Mesenchymal stem cell (in vitro differentiated cells and primary cell): ENCODE measurements at regions not wholly inside any gene's neighbourhood (a gene's known extent, or its start where the extent isn't known, plus 50 kb on each side); places are given as distances from the start of the nearest gene placed in this dataset.

Experiments
- DNase-seq: peaks from one replicate; pipeline ENCODE4 v3.0.0-alpha.2; 2013
- H2AFZ ChIP-seq: one replicate; pipeline ENCODE4 v1.6.1; 2013; ENCODE audit warnings: low read depth, mild to moderate bottlenecking, control low read depth, inconsistent platforms, low read length, moderate library complexity
- H2AK5ac ChIP-seq: 2 replicates; pipeline ENCODE4 v1.6.1; 2013; ENCODE audit warnings: low read length, moderate library complexity, mild to moderate bottlenecking, inconsistent platforms; ENCODE audit not compliant: severe bottlenecking
- H2BK120ac ChIP-seq: one replicate; pipeline ENCODE4 v1.6.1; 2013; ENCODE audit warnings: low read depth, mild to moderate bottlenecking, inconsistent platforms, low read length, moderate library complexity
- H2BK12ac ChIP-seq, 2 experiments: one replicate each; pipeline ENCODE4 v1.6.1; 2013; ENCODE audit warnings: inconsistent platforms in 2 of 2, low read length in 2 of 2, mild to moderate bottlenecking in 2 of 2, moderate library complexity in 2 of 2, control low read depth in 1 of 2
- H2BK15ac ChIP-seq: one replicate; pipeline ENCODE4 v1.6.1; 2013; ENCODE audit warnings: mild to moderate bottlenecking, low read depth, inconsistent platforms; ENCODE audit not compliant: poor library complexity, severe bottlenecking
- H2BK5ac ChIP-seq: 2 replicates; pipeline ENCODE4 v1.6.1; 2013; ENCODE audit warnings: low read depth, mild to moderate bottlenecking, low read length, control low read depth, inconsistent platforms; ENCODE audit not compliant: poor library complexity, severe bottlenecking
- H3K14ac ChIP-seq, 2 experiments: one replicate each; pipeline ENCODE4 v1.6.1; 2013; ENCODE audit warnings: inconsistent platforms in 2 of 2, low read length in 2 of 2, control low read depth in 1 of 2, mild to moderate bottlenecking in 1 of 2, moderate library complexity in 1 of 2
- H3K18ac ChIP-seq, 2 experiments: one replicate each; pipeline ENCODE4 v1.6.1; 2013; ENCODE audit warnings: inconsistent platforms in 2 of 2, low read length in 2 of 2, control low read depth in 1 of 2, low read depth in 1 of 2, mild to moderate bottlenecking in 1 of 2
- H3K23ac ChIP-seq, 2 experiments: one replicate each; pipeline ENCODE4 v1.6.1; 2013; ENCODE audit warnings: inconsistent platforms in 2 of 2, low read length in 2 of 2, mild to moderate bottlenecking in 2 of 2, moderate library complexity in 2 of 2, control low read depth in 1 of 2
- H3K27ac ChIP-seq: 2 replicates; pipeline ENCODE4 v1.5.1; 2013; ENCODE audit warnings: mild to moderate bottlenecking, moderate library complexity, low read length, control low read depth, inconsistent platforms; ENCODE audit not compliant: poor library complexity, severe bottlenecking
- H3K27me3 ChIP-seq, 2 experiments: 2 replicates each; pipeline versions ENCODE4 v1.6.1 to v1.7.0; 2013; ENCODE audit warnings: low read length in 2 of 2, mild to moderate bottlenecking in 2 of 2, moderate library complexity in 2 of 2, control low read depth in 1 of 2, inconsistent platforms in 1 of 2; ENCODE audit not compliant: control insufficient read depth in 1 of 2, insufficient read depth in 1 of 2
- H3K36me3 ChIP-seq, 2 experiments: 2 replicates each; pipeline versions ENCODE4 v1.6.1 to v1.7.0; 2013; ENCODE audit warnings: low read length in 2 of 2, control low read depth in 1 of 2, inconsistent platforms in 1 of 2, low read depth in 1 of 2, mild to moderate bottlenecking in 1 of 2; ENCODE audit not compliant: insufficient read depth in 2 of 2, control insufficient read depth in 1 of 2
- H3K4ac ChIP-seq, 2 experiments: one replicate each; pipeline ENCODE4 v1.6.1; 2013; ENCODE audit warnings: inconsistent platforms in 2 of 2, low read length in 2 of 2, mild to moderate bottlenecking in 2 of 2, moderate library complexity in 2 of 2, control low read depth in 1 of 2, low read depth in 1 of 2
- H3K4me1 ChIP-seq: 2 replicates; pipeline ENCODE4 v1.6.1; 2013; ENCODE audit warnings: low read depth, low read length, control low read depth; ENCODE audit not compliant: control insufficient read depth, insufficient read depth
- H3K4me2 ChIP-seq: 2 replicates; pipeline ENCODE4 v1.6.1; 2013; ENCODE audit warnings: low read length, mild to moderate bottlenecking, inconsistent platforms; ENCODE audit not compliant: poor library complexity, severe bottlenecking
- H3K4me3 ChIP-seq, 2 experiments: 2 replicates each; pipeline versions ENCODE4 v1.5.1 to v1.7.0; 2013; ENCODE audit warnings: low read length in 2 of 2, mild to moderate bottlenecking in 2 of 2, control low read depth in 1 of 2, low read depth in 1 of 2; ENCODE audit not compliant: insufficient read depth in 1 of 2
- H3K79me1 ChIP-seq: replicated peaks from 2 replicates; pipeline ENCODE4 v1.6.1; 2013; ENCODE audit warnings: mild to moderate bottlenecking, control low read depth, low read length, inconsistent platforms; ENCODE audit not compliant: poor library complexity, severe bottlenecking
- H3K9ac ChIP-seq: 2 replicates; pipeline ENCODE4 v1.7.0; 2013; ENCODE audit warnings: mild to moderate bottlenecking, low read length, moderate library complexity
- H3K9me3 ChIP-seq: 2 replicates; pipeline ENCODE4 v1.7.0; 2013; ENCODE audit warnings: mild to moderate bottlenecking, low read length; ENCODE audit not compliant: control insufficient read depth
- H4K8ac ChIP-seq: one replicate; pipeline ENCODE4 v1.6.1; 2013; ENCODE audit warnings: inconsistent platforms, mild to moderate bottlenecking, low read length, moderate library complexity
- H4K91ac ChIP-seq: one replicate; pipeline ENCODE4 v1.6.1; 2013; ENCODE audit warnings: mild to moderate bottlenecking, low read length, inconsistent platforms
- WGBS: methylation state at CpG from one replicate; pipeline ENCODE4 v1.1.7; 2013; ENCODE audit warnings: mixed read lengths; 5-methylcytosine and 5-hydroxymethylcytosine counted together

DNA sequence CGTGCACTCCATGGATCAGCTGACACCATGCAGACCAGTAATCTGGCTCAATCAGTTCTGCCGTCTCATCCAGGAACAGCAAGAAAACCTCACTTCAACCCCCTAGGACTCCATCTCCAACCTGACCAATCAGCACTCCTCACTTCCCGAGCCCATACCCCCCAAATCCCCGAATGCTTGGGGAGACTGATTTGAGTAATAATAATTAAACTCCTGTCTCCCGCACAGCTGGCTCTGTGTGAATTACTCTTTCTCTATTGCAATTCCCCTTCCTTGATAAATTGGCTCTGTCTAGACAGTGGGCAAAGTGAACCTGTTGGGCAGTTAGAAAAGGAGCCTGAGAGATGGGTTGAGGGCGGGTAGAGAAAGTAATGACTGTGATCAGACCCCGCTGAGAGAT, 320.0 kb downstream of the HAPSTR1 start:
- no peak overlapping the region for H2BK12ac ChIP-seq
- no peaks in the 10 kb centered on the region for H3K79me1 ChIP-seq
- H2BK120ac ChIP-seq: no peak overlapping the region
- DNase-seq: no peak
- H2AK5ac ChIP-seq: no peak overlapping the region
- no peak overlapping the region for H3K4me2 ChIP-seq
- no peaks in the 10 kb centered on the region for H3K36me3 ChIP-seq
- H4K8ac ChIP-seq: no peak overlapping the region
- 63% methylated on average over 5 of the region's 7 CpGs for WGBS
- H4K91ac ChIP-seq: no peak overlapping the region
- H3K4ac ChIP-seq: no peak overlapping the region
- no peak overlapping the region for H3K9ac ChIP-seq
- no peaks in the 10 kb centered on the region for H3K9me3 ChIP-seq
- H2BK5ac ChIP-seq: no peak overlapping the region
- H2BK15ac ChIP-seq: no peak overlapping the region
- H2AFZ ChIP-seq: no peak overlapping the region
- no peak overlapping the region for H3K23ac ChIP-seq
- no peak overlapping the region for H3K18ac ChIP-seq
- no peak overlapping the region for H3K27ac ChIP-seq
- H3K4me1 ChIP-seq: no peaks in the 10 kb centered on the region
- H3K4me3 ChIP-seq: no peak overlapping the region
- no peak overlapping the region for H3K14ac ChIP-seq
- H3K27me3 ChIP-seq: no peaks in the 10 kb centered on the region

DNA sequence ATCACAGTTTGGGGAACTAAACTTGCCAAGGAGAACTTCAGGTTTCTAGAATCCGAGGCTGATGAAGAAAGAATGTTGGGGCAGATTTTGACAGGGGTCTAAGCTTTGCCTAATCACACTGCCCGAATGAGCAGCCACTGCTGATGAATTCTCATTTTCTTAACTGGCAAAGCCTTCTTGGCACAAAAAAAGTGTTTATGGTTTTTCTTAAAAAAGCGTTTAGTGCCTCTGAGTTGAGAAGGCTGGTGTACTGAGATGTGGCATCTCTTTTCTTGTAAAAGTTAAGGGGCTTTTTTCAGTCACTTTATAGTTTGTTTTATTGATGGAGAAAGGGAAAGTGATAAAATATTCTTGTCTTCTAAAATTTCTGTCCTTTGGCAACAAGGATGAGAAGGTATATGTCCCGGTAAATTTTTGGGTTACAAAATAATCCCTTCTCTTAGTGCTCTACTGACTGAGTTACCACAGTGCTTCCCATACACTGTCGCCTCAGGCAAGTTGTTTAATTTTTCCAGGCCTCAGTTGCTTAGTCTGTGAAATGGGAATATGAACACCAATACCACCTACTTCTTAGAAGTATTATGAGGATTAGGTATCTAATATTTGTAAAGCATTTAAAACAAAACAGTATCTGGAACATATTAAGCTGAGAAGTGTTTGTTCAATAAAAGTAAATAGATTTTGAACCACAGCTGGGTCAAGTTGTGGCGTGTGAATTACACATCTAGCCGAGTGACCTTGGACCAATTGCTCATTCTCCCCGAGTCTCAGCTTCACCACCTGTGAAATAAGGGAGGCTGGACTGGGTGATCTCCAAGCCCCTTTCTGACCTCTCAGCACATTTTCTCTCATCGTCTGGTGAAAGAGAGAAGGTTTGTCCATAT, 320.8 kb downstream of the HAPSTR1 start:
- Histone ChIP-seq H3K27ac (no peak overlapping the region), H3K4me3 (no peak overlapping the region), H3K4me1 (no peaks in the 10 kb centered on the region), H3K27me3 (no peaks in the 10 kb centered on the region), H3K23ac (no peak overlapping the region), H4K8ac (no peak overlapping the region), H3K9ac (no peak overlapping the region), H3K4me2 (no peak overlapping the region), H3K4ac (no peak overlapping the region), H3K36me3 (no peaks in the 10 kb centered on the region), H3K14ac (no peak overlapping the region), H2AK5ac (no peak overlapping the region), H4K91ac (no peak overlapping the region), H2BK5ac (no peak overlapping the region), H3K18ac (no peak overlapping the region), H2BK12ac (no peak overlapping the region), H3K79me1 (no peaks in the 10 kb centered on the region), H2BK15ac (no peak overlapping the region), H3K9me3 (peaks cover 8% of the 10 kb centered on the region), H2AFZ (no peak overlapping the region), H2BK120ac (no peak overlapping the region)
- WGBS: 76% methylated on average over 8 of the region's 9 CpGs
- no peak for DNase-seq

DNA sequence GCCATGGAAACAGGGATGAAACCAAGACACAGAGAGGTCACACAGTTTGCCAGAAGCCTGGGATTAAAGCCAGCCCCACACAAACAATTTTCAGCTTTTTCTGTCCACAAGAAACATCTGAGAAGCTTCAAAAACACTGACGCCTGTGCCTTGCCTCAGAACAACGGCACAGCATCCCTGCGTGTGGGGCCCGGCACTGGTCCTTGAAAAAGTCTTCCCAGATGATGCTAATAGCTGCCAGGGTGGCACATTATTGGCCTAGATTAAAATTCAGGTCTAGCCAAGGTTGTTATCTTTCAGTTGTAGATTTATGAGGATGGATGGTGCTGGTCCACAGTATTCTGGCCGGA, 321.4 kb downstream of the HAPSTR1 start:
- H3K14ac ChIP-seq: no peak overlapping the region
- no peak overlapping the region for H3K4ac ChIP-seq
- no peak for DNase-seq
- no peak overlapping the region for H3K9ac ChIP-seq
- no peak overlapping the region for H3K4me2 ChIP-seq
- peaks cover 9% of the 10 kb centered on the region for H3K9me3 ChIP-seq
- no peaks in the 10 kb centered on the region for H3K79me1 ChIP-seq
- WGBS: 85% methylated on average over 5 of the region's 5 CpGs
- H3K4me3 ChIP-seq: no peak overlapping the region
- no peak overlapping the region for H3K23ac ChIP-seq
- H3K4me1 ChIP-seq: no peaks in the 10 kb centered on the region
- no peaks in the 10 kb centered on the region for H3K36me3 ChIP-seq
- H2BK5ac ChIP-seq: no peak overlapping the region
- H3K27me3 ChIP-seq: no peaks in the 10 kb centered on the region
- no peak overlapping the region for H2BK12ac ChIP-seq
- H2BK15ac ChIP-seq: no peak overlapping the region
- no peak overlapping the region for H3K27ac ChIP-seq
- H3K18ac ChIP-seq: no peak overlapping the region
- no peak overlapping the region for H2AFZ ChIP-seq
- no peak overlapping the region for H4K91ac ChIP-seq
- H4K8ac ChIP-seq: no peak overlapping the region
- H2BK120ac ChIP-seq: no peak overlapping the region
- H2AK5ac ChIP-seq: no peak overlapping the region

DNA sequence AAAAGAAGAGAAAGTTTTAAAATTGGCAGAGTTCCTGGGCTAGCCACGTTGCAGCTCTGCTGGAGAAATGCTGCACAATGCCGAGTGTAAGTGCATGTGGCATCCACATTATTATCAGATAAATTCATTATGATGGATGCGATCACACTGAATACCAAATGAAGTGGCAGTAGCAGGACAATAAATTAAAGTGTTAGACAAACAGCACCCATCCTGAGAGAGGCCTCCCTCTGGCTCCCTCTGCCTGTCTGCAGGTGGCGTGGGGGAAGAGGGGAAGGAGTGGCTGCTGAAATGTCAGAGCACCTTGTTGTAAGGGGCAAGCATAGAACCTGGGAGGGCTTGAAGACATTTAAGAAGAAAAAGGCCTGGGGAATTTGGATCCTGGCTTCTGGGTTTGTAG, 324.1 kb downstream of the HAPSTR1 start:
- no peaks in the 10 kb centered on the region for H3K27me3 ChIP-seq
- H3K27ac ChIP-seq: no peak overlapping the region
- H2AK5ac ChIP-seq: no peak overlapping the region
- no peak overlapping the region for H2AFZ ChIP-seq
- no peak overlapping the region for H3K4me2 ChIP-seq
- WGBS: 76% methylated on average over 4 of the region's 4 CpGs
- H3K4me3 ChIP-seq: no peak overlapping the region
- H3K4me1 ChIP-seq: no peaks in the 10 kb centered on the region
- no peak overlapping the region for H3K14ac ChIP-seq
- H4K91ac ChIP-seq: no peak overlapping the region
- no peak for DNase-seq
- H3K4ac ChIP-seq: no peak overlapping the region
- H3K18ac ChIP-seq: no peak overlapping the region
- no peak overlapping the region for H2BK5ac ChIP-seq
- H3K36me3 ChIP-seq: no peaks in the 10 kb centered on the region
- no peak overlapping the region for H2BK12ac ChIP-seq
- no peak overlapping the region for H2BK15ac ChIP-seq
- H3K9ac ChIP-seq: no peak overlapping the region
- no peak overlapping the region for H3K23ac ChIP-seq
- H4K8ac ChIP-seq: no peak overlapping the region
- peaks cover 9% of the 10 kb centered on the region for H3K9me3 ChIP-seq
- no peak overlapping the region for H2BK120ac ChIP-seq
- no peaks in the 10 kb centered on the region for H3K79me1 ChIP-seq
